PFSK-1 (cell line): ENCODE measurements at regions not wholly inside any gene's neighbourhood (a gene's known extent, or its start where the extent isn't known, plus 50 kb on each side); places are given as distances from the start of the nearest gene placed in this dataset.

Experiments used
- FOXP2 ChIP-seq: optimal IDR thresholded peaks from 2 replicates; pipeline ENCODE3; 2011; ENCODE audit warnings: borderline replicate concordance, control low read depth, inconsistent platforms; ENCODE audit not compliant: insufficient read depth; ENCODE audit errors: extremely low read length, extremely low read depth
- POLR2AphosphoS5 ChIP-seq: IDR thresholded peaks from 2 replicates; pipeline ENCODE4 v1.6.1; 2012; ENCODE audit warnings: low read depth, mild to moderate bottlenecking, control low read depth, low read length, moderate library complexity
- SIN3A ChIP-seq: IDR thresholded peaks from 2 replicates; pipeline ENCODE4 v1.6.1; 2012; ENCODE audit warnings: mild to moderate bottlenecking, low read length, moderate library complexity, borderline replicate concordance; ENCODE audit not compliant: insufficient read depth
- TAF1 ChIP-seq: IDR thresholded peaks from 2 replicates; pipeline ENCODE4 v1.6.1; 2012; ENCODE audit warnings: low read length, control low read depth, borderline replicate concordance; ENCODE audit not compliant: insufficient read depth
- TF ChIP-seq, protein P1 (sequence below), 2 experiments: IDR thresholded peaks; 2 replicates each; pipeline versions ENCODE4 v1.6.1 to v1.8.0; 2011 to 2012; ENCODE audit warnings: low read depth in 2 of 2, low read length in 2 of 2, control low read depth in 1 of 2, inconsistent platforms in 1 of 2, mild to moderate bottlenecking in 1 of 2, moderate library complexity in 1 of 2; ENCODE audit not compliant: insufficient read depth in 1 of 2

DNA sequence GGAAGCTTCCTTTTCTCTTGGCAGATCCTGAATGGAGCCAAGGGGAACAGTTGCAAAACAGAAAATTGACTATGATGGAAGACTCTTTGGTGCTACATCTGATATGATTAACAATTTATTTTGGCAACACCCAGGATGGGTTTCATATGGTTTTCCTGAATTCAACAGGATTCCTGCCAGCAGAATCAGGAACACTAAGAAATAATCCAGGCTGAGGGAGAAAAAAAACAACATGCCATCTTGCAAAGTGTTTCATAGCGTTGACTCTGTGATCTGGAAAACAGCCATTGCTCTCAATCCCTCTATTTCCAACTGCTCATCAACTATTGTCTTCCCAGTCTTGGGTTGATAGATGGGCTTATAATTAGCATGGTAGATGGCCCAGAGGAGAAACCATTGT, 303.8 kb upstream of the KLF3 start:
- TF ChIP-seq POLR2AphosphoS5 (no peak), SIN3A (no peak), TAF1 (no peak), FOXP2 (no peak)
- TF ChIP-seq, protein P1, sequence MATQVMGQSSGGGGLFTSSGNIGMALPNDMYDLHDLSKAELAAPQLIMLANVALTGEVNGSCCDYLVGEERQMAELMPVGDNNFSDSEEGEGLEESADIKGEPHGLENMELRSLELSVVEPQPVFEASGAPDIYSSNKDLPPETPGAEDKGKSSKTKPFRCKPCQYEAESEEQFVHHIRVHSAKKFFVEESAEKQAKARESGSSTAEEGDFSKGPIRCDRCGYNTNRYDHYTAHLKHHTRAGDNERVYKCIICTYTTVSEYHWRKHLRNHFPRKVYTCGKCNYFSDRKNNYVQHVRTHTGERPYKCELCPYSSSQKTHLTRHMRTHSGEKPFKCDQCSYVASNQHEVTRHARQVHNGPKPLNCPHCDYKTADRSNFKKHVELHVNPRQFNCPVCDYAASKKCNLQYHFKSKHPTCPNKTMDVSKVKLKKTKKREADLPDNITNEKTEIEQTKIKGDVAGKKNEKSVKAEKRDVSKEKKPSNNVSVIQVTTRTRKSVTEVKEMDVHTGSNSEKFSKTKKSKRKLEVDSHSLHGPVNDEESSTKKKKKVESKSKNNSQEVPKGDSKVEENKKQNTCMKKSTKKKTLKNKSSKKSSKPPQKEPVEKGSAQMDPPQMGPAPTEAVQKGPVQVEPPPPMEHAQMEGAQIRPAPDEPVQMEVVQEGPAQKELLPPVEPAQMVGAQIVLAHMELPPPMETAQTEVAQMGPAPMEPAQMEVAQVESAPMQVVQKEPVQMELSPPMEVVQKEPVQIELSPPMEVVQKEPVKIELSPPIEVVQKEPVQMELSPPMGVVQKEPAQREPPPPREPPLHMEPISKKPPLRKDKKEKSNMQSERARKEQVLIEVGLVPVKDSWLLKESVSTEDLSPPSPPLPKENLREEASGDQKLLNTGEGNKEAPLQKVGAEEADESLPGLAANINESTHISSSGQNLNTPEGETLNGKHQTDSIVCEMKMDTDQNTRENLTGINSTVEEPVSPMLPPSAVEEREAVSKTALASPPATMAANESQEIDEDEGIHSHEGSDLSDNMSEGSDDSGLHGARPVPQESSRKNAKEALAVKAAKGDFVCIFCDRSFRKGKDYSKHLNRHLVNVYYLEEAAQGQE (IDR thresholded peaks at IDR 0.05; ENCODE audit: insufficient read depth in 1 of 2, low read depth in 2 of 2, low read length in 2 of 2): no peak
